HCEC 1CT (cell line): ENCODE measurements at regions not wholly inside any gene's neighbourhood (a gene's known extent, or its start where the extent isn't known, plus 50 kb on each side); places are given as distances from the start of the nearest gene placed in this dataset.
"Not testable (repeated sequence)": the region's sequence is repeated elsewhere in the genome, so short reads cannot be mapped to it uniquely, and the experiment has no call there.

Experiments
- DNase-seq: peaks from one replicate; pipeline ENCODE4 v3.0.0-alpha.2; 2017

DNA sequence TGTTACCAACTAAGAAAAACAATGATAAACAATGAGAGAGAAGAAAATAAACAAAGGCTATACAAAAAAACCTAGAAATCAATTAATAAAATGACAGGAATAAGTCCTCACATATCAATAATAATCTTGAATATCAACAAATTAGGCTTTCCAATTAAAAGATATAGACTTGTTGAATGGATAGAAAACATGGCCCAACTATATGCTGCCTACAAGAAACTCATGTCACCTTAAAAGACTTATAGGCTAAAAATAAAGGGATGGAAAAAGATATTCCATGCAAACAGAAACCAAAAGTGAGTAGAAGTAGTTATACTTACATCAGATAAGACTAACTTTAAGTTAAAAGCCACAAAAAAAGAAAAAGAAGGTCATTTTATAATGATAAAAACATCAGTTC, 183.9 kb downstream of the MYRFL start:
- DNase-seq, result no peak

DNA sequence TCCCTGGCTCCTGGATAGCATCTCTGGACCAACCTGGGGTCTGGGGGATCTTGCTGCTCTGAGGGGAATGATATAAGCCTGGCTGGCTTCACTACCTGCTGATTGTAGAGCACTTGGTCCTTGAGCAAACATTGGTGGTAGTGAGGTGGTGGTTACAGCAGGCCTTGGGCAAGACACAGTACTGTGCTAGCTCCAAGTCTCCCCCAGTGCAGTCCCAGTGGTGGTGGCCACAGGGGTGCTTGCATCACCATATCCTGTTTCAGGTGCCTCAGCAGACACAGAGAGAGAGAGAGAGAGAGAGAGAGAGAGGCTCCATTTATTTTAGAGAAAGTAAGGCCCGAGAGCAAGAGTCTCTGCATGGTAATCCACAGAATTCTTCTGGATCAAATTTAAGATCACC, 186.3 kb downstream of the MYRFL start:
- DNase-seq, result no peak

DNA sequence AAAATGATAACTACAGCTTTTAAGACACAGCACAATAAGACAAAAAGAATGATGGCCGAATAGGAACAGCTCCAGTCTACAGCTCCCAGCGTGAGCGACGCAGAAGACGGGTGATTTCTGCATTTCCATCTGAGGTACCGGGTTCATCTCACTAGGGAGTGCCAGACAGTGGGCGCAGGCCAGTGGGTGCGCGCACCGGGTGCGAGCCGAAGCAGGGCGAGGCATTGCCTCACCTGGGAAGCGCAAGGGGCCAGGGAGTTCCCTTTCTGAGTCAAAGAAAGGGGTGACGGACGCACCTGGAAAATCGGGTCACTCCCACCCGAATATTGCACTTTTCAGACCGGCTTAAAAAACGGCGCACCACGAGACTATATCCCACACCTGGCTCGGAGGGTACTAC, 188.0 kb downstream of the MYRFL start:
- DNase-seq, result not testable (repeated sequence)

DNA sequence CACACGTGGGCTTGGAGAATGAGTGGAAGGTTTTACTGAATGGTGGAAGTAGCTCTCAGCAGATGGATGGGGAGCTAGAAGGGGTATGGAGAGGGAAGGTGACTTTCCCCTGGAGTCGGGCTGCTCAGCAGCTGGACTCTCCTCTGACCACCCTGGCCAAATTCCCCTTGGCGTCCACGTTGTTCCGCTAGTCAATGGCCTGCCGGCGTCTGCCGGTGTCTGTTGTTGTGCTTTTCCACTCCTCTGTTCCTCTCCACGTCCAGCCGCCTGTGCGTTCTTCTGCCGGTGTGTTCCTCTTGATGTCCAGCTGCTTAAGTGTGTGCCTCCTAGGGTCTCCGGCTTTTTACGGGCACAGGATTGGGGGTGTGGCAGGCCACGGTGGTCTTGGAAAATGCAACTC, 203.5 kb downstream of the MYRFL start:
- DNase-seq, result no peak

DNA sequence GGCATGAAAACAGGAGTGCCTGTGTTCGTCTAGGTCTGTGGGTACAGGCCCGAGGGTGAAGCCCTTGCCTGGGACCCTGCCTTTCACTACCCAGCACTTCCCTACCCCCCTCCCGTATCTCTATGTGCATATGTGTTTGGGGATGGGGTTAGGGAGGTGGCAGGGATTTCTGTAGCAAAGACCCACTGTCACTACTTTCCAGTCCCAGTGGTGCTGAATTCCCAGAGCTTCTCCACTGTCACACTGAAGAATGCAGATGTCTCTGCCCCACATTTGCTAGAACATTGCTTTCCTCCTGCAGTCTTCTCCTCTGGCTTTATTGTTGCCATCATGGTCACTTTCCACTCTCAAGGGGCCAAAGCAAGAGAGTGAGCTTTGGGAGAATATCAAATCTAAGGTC, 203.9 kb downstream of the MYRFL start:
- no peak for DNase-seq

DNA sequence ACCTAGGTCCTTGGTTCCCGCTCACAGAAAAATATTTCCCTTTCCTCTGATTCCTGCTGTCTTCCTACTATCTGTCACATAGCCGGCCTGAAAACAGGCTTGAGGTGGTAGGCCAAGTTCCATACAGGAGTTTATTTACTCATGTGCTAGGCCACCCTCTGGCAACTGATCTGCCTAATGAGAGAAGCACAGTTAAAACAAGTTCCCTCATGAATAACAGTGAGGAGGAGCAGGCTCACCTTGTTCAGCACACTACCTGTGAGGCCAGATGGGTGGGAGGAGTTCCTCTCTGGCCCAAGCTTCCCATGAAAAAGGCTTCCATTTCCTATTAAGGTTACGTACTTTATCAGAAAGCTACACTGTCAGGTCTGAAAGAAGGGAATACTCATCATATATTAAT, 206.0 kb downstream of the MYRFL start:
- no peak for DNase-seq

DNA sequence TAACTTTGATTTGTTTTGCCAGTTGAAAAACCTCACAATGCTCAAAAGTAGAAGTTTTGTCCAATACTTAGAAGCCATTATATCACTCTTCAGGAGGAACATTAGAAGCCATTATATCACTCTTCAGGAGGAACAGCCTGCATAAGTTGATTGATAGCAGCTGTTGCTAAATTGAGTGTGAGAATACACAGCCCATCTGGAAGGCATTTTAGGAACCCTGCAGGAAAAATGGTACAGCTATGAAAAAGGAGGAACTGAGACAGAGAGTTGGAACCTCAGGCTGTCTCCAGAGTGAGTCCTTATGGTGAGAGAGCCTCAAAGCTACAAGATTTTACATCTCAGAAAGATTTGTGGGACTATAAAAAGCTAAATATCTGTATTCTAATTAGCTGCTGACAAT, 207.0 kb downstream of the MYRFL start:
- no peak for DNase-seq

DNA sequence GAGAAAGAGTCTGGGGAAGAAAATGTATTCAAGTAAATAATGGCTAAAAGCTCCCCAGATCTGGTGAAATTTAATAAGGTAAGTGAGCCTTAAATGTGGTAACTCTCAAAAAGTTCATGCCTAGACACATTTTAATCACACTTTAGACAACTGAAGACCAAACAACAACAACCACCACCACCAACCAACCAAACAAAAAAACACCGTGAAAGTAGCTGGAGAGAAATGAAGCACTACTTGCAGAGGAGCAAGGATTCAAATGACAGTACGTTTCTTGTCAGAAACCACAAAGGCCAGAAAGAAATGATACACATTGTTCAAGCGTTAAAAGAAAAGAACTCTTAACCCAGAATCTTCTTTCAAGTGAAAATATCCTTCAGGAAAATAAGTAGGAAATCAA, 208.3 kb downstream of the MYRFL start:
- DNase-seq, result no peak

DNA sequence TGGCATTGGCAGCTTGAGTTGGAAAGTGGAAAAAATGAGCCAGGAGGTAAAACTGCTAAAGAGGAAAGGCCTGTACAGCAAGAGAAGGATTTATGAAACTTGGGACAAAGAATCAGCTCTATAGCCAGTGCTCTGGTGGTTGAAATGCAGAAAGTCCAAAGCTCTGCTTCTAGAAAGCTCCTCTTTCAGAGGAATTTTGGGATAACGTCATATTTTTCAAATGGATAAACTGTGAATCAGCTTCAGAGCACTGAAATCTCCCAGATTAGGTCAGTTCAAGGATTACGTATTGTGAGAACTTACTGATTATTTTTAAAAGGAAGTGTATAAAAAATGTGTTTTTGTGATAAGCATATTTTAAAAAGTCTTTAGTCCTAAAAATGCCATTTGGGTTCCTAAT, 203.1 kb upstream of the CNOT2 start:
- DNase-seq, result no peak

DNA sequence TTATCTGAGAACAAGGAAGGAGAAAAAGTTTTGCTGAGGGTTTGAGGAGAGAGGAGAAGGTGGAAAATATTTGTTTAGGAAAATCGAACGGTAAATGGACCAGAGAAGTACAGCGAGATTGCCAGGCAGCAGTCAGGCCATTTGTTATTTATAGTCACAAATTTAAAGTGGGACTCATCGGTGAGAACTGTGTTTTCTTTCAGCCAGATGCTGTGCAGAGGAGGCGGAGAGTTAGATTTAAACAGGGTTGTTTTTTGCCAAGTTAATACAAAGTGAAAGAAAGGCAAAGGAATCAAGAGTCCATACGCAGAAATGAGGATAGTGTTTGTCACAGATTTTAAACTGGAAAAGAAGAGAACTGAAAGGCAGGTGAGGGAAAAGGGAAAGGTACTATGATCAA, 200.6 kb upstream of the CNOT2 start:
- no peak for DNase-seq

DNA sequence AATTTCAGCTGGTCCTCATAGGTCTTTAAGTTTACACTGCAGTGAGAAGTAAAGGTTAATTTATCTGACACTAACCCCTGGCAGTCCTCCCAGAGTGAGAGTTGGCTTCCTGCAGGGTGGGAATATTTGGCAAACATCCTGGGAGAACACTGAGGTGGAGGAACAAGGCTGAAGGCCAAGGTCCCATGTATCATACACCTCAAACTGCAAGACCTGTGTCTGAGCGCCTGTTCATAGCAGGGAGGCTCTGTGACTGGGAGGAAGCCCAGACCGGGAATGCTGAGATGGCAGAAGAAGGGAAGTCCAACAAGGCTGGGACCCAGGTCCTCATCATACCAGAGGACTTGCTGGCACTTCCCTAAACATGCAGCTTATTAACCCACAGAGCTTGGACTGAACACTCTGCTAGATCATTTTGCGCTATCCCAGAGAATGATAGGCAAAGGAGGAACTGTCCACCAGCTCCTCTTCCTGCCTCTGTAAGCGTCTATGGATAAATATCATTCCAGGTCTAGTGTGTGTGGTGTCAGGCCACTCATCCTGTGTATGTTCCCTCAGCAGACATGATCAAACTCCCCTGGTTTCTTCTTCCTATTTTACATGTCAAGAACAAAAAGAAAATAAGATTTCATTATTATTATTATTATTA, 199.6 kb upstream of the CNOT2 start:
- DNase-seq, result no peak

DNA sequence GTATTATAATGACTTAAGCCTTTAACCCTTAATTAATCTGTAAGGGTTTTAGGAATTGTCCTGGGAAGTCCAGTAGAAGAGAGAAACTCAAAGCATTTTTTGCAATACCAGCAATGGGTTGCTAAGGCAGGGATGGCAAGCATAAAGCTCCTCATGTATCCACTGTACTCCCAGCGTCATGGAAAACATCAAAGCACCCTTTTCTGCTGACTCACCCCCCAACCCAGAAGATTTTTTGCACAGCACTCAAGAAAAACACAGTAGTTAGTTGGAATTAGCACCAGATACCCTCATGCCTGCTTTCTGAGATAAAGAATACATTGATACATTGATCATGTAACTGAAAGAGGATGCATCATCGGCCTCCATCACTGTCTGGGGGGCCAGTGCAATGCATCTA, 199.1 kb upstream of the CNOT2 start:
- no peak for DNase-seq

DNA sequence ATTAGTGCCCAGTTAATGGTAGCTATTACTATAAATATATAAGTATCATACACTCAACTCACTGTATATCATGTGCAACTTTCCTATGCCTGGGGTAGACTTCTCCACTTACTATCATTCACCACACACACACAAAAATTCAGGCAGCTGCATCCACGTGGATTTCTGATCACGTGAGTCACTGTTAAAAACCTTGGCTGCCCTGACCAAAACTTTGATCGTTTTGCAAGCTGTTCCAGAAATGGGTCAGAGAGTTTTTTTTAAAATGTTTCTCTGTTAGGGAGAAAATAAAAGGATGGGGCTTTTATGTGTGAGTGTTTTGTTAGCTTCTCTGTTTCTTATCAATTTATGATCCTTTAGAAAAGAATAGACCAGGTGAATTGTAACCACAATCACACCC, 198.2 kb upstream of the CNOT2 start:
- no peak for DNase-seq

DNA sequence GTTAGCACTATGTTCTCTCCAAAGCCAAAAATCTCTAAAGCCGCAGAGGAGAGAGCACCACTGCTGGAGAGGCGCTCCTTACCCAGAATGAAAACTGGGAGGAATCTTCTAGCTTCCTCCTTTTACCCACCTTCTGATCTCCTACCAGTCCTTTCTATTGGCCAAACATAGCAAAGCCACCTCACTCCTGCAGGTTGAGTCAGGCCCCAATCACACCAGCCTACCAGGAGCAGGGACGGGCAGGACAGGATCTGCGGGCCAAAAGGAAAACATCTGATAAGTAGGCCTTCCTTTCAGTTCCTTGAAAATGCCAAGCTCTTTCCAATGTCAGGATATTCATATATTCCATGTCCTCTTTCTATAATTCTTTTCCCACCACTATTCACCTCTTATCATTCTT, 197.7 kb upstream of the CNOT2 start:
- DNase-seq, result no peak

DNA sequence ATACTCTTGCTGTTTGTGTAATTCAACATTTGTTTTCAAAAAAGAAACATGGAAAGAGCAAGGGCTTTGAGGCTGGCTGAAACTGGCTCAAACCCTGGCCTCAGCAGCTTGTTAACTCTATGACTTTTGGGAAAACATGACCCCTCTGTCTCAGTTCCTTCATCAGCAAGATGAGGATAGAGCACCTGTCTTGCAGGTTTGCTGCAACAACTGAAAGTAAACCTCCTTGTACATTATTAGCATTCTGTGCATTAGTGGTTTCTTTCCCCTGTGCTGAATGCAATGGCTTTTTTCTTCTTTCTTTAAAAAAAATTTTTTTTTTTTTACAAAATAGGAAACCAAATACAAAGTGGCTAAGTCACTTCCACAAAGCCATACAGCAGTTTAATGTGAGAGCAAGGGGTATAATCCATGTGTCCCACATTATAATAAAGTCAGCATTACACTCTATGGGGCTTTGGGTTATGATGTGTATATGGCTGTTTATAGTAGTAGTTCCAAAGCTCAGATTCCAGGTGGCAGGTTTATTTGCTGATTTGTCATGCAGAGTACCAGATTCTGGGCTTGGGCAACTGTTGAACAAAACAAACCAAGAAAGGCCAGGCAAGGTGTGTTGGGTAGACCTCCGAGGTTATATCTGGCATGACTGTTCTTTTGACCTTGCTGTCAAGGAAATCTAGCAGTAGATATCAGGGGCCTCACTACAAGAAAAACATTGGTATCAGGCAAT, 194.5 kb upstream of the CNOT2 start:
- no peak for DNase-seq

DNA sequence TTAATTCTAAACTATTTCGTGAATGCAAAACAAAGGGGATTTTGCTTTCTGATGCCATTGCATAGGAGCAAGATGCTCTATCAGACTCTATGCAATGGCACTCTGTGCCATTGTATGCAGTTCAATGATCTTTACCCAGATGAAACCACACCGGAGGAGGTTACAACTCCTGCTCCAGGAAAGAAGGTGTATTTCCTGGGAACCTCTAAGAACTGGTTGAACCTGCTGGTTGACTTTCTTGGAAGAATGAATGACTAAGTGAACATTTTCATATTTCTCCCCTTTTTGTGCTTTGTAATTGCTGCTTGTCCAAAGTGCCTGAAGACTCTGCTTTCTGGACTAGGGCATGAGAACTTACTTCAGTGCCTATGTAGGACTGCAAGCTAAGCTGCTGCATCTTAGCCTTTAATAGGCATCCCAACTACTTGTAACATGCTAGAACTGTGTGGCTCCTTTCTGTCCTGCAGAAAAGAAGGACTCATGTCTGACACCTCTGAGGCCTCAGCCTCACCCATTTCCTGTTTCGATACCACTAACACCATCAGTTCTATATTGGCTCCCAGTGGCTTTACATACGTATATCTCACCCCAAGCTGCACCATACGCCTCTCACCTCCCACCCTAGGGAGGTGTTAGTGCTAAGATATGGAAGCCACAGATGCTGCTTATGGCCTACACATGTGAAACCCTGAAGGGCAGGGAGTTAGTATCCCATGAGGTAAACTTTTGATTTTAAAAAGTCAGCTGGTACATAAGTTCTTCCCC, 193.5 kb upstream of the CNOT2 start:
- DNase-seq, result no peak

DNA sequence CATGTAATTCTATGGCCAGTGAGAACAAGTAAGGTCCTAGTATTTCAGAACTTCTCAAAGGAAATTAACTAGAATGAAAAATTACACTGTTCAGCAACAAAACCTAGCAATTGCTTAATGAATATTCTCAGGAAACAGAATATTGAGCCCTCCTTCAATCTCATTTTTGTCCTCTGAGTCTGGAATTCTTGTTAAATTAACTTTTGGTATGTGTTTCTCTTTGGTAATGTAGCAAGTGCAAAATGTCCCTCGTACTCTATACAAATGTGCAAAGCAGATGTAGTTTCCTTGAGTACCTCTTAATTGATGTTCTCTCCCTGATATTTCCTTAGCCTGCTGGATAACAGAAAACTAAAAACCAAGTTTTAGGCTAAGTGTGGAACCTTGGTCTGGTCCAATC, 190.8 kb upstream of the CNOT2 start:
- no peak for DNase-seq

DNA sequence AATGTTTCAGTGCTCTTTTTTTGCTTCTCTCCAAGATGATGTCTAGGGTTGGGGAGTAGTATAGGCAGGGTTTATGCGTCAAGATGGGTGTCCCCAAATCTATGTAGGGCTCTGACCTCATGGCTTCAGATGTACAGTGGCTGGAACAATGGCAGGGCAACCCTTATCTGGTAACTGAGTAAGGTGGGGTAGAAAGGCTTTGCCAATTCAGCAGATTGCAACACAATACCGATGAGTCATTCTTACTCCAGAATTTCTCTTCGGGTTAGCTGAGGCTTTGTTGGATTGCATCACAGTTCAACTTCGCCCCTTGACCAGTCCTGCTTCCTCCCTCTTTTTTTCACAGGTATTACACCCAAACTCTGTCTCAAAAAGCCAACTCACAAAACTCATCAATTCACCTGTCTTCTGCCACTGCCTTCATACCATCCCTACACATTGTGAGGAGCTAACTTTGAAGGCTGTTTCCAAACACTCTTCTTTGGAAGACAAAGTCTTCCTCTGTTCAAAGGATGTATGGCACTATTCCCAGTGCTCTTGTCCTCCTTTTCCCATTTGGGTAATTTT, 190.2 kb upstream of the CNOT2 start:
- DNase-seq, result peak; percentile 68

DNA sequence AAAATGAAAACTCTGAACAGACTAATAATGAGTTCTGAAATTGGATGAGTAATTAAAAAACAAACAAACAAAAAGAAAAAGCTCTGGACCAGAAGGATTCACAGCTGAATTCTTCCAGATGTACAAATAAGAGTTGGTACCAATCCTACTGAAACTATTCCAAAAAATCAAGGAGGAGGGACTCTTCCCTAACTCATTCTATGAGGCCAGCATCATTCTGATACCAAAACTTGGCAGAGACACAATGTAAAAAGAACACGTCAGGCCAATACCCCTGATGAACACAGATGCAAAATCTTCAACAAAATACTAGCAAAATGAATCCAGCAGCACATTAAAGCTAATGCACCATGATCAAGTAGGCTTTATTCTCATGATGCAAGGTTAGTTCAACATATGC, 183.9 kb upstream of the CNOT2 start:
- DNase-seq, result no peak

DNA sequence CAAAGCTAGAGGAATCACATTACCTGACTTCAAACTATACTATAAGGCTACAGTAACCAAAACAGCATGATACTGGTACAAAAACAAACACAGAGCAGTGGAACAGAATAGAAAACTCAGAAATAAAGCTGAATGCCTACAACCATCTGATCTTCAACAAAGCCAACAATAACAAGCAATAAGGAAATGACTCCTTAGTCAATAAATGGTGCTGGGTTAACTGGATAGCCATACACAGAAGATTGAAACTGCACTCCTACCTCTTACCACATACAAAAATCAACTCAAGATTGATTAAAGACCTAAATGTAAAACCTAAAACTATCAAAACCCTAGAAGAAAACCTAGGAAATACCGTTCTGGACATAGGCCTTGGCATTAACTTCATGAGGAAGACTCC, 182.6 kb upstream of the CNOT2 start:
- DNase-seq, result no peak

DNA sequence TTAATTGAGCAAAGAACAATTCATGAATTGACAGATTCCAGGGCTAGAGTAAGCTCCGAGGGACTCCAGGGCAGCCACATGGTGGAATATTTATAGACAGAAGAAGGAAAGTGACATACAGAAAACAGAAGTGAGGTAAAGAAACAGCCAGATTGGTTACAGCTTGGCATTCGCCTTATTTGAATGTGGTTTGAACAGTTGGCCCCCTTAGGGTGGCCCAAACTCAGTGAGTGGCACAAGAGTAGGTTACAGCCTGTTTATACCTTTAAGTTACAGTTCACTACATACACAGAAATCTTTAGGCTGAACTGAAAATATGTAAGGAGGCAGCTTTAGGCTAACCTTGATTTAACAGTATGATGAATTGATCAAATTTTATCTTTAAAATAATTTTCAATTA, 174.5 kb upstream of the CNOT2 start:
- no peak for DNase-seq

DNA sequence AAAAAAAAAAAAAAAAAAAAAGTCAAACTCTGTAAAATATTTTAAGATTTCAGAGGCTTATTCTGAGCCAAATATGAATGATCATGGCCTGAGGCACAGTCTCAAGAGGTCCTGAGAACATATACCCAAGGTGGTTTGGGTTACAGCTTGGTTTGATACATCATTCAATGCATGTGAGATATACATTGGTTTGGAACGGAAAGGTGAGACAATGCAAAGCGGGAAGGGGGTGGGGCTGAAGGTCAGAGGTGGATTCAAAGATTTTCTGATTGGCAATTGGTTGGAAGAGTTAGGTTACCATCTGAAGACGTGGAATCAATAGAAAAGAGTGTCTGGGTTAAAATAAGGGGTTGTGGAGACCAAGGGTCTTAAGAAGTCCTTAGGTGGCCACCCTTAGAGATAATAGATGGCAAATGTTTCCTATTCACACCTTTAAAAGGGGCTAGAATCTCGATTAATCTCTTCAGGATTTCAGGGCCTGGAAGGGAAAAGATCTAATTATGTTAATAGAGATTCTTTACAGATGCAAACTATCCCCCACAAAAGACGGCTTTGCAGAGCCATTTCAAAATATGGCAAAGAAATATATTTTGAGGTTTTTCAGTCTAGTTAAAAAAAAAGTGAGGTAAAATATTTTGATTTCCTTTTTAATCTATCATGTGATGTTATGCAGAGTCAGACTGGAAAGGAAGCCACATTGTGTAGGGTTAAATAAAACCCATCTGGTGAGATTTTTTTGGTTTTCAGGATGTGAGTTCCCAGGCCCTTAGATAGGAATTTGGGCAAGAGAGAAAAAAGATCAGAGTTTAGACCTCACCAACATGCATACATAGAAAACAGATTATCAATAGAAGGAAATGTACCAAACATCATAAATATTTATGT, 173.8 kb upstream of the CNOT2 start:
- DNase-seq, result no peak

DNA sequence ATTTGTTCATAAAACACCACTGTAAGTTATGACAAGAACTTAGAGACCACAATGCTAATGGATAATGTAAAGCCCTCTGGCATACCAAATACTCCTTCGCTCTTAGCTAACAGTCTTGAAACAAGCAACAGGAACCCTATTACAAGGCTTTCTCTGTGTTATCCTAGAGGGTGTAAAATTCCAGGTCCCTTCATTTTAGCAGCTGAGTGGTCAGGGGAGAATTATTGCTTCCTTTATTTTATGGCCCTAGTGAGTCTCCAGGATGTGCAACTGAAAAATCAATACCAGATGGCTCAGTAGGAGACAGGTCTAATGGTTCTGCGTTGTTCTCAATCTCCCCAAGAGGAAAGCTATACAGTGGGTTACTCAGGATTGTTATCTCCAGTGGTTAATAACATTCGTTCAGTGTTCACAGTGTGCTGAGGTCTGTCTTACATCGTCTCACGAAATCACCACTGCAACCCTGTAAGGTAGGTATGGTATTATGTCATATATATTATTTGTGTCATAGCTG, 172.7 kb upstream of the CNOT2 start:
- no peak for DNase-seq
